Tibial nerve (tissue), 4 donors: ENCODE measurements at regions not wholly inside any gene's neighbourhood (a gene's known extent, or its start where the extent isn't known, plus 50 kb on each side); places are given as distances from the start of the nearest gene placed in this dataset.
A peak's percentile ranks its signal among the peaks of the same experiment; 100 is the strongest.

Source experiments
- DNase-seq, 2 donors: peaks; one replicate each; pipeline ENCODE4 v3.0.0-alpha.2; 2019; ENCODE audit warnings: low spot score in 2 of 2
- H3K27ac ChIP-seq, 4 donors: fragments of 200-600 bp; sonication (generic) in 3 of 4; one replicate each; pipeline ENCODE4 v1.5.1; 2017 to 2019; ENCODE audit warnings: mild to moderate bottlenecking in 1 of 4
- H3K27me3 ChIP-seq, 2 donors: fragments of 200-600 bp; sonication (generic) in 1 of 2; one replicate each; pipeline versions ENCODE4 v1.5.1 to v1.6.0; 2017 to 2019
- H3K36me3 ChIP-seq, 3 donors: fragments of 200-600 bp; sonication (generic); one replicate each; pipeline ENCODE4 v1.5.1; 2018 to 2019
- H3K4me1 ChIP-seq, 4 donors: fragments of 200-600 bp; sonication (generic) in 3 of 4; one replicate each; pipeline ENCODE4 v1.5.1; 2017 to 2019
- H3K4me3 ChIP-seq, 4 donors: fragments of 200-600 bp; sonication (generic) in 3 of 4; one replicate each; pipeline ENCODE4 v1.5.1; 2017 to 2019; ENCODE audit warnings: mild to moderate bottlenecking in 1 of 4, moderate library complexity in 1 of 4
- H3K9me3 ChIP-seq, 4 donors: fragments of 200-600 bp; sonication (generic) in 3 of 4; one replicate each; pipeline ENCODE4 v1.5.1; 2017 to 2019
- EP300 ChIP-seq, 2 donors: sonication (generic); formaldehyde crosslinking; IDR thresholded peaks; one replicate each; pipeline ENCODE4 v1.6.1; 2017; ENCODE audit warnings: antibody characterized with exemption in 2 of 2, mild to moderate bottlenecking in 1 of 2
- POLR2A ChIP-seq, 2 donors: fragments of 450-650 bp; IDR thresholded peaks; one replicate each; pipeline ENCODE4 v1.6.1; 2017; ENCODE audit warnings: antibody characterized with exemption in 2 of 2, mild to moderate bottlenecking in 2 of 2, moderate library complexity in 2 of 2
- WGBS, 2 donors: methylation state at CpG; one replicate each; pipeline ENCODE4 v1.1.5; 2018; 5-methylcytosine and 5-hydroxymethylcytosine counted together
- TF ChIP-seq, protein P1 (sequence below), 5 experiments: fragments of 200-600 bp in 3 of 5; fragments of 450-650 bp in 2 of 5; sonication (generic) in 3 of 5; IDR thresholded peaks; one replicate each; pipeline ENCODE4 v1.5.1; 2016 to 2019; ENCODE audit warnings: antibody characterized with exemption in 5 of 5, mild to moderate bottlenecking in 3 of 5, moderate library complexity in 2 of 5

DNA sequence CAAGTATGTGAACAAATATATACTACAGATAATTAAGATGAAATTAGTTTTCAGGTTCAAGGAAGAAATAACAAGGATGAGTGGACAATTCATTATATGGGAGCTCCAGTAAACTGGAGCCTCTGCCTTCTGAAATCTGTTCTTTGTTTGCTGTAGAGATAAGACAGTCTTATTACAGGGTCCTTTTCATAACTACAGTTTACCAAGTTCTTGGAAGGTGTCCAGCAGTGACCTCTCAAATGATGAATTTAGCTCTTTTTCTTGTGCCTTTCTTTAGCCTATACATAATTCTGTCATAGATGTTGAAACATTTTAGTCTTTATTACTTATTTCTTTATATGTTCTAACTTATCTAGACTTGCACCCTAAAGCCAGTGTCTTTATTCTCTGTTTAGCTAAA lies 89.7 kb upstream of the GBE1 start:
- no peak for TF ChIP-seq EP300 (IDR thresholded peaks at IDR 0.05)
- TF ChIP-seq, protein P1, sequence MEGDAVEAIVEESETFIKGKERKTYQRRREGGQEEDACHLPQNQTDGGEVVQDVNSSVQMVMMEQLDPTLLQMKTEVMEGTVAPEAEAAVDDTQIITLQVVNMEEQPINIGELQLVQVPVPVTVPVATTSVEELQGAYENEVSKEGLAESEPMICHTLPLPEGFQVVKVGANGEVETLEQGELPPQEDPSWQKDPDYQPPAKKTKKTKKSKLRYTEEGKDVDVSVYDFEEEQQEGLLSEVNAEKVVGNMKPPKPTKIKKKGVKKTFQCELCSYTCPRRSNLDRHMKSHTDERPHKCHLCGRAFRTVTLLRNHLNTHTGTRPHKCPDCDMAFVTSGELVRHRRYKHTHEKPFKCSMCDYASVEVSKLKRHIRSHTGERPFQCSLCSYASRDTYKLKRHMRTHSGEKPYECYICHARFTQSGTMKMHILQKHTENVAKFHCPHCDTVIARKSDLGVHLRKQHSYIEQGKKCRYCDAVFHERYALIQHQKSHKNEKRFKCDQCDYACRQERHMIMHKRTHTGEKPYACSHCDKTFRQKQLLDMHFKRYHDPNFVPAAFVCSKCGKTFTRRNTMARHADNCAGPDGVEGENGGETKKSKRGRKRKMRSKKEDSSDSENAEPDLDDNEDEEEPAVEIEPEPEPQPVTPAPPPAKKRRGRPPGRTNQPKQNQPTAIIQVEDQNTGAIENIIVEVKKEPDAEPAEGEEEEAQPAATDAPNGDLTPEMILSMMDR (IDR thresholded peaks at IDR 0.05): no peak
- no peak for TF ChIP-seq POLR2A (IDR thresholded peaks at IDR 0.05)
- H3K27me3 ChIP-seq: no peaks in the 10 kb centered on the region
- DNase-seq: no peak

DNA sequence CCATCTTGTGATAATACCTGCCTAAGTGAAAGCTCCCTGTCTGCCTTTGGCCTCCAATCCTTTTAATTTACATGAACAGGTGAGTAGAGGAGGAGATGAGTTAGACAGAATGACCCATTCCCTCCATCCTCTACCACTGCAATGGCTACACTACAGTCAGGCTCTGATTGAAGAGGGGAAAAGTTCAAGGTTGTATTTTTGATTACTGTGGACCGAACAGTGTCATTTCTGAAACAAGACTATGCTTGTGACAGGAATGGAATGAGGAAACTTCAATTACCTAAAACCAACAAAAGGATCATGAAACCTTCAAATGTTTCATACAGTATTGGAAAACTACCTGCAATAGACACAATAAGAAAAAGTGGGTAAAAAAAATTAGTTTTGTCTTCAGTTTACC lies 85.5 kb upstream of the GBE1 start:
- no peak for TF ChIP-seq POLR2A (IDR thresholded peaks at IDR 0.05)
- no peak for TF ChIP-seq EP300 (IDR thresholded peaks at IDR 0.05)
- TF ChIP-seq, protein P1 (IDR thresholded peaks at IDR 0.05): no peak
- no peak for DNase-seq
- no peaks in the 10 kb centered on the region for H3K27me3 ChIP-seq
- WGBS, 2 donors: 79 to 84% methylated on average over 1 of the region's 1 CpG
- no peak overlapping the region for H3K4me3 ChIP-seq
- no peaks in the 10 kb centered on the region for H3K4me1 ChIP-seq
- no peaks in the 10 kb centered on the region for H3K36me3 ChIP-seq
- no peaks in the 10 kb centered on the region for H3K9me3 ChIP-seq
- no peak overlapping the region for H3K27ac ChIP-seq

More for the DNA sequence above, 89.7 kb upstream of the GBE1 start:
- no peaks in the 10 kb centered on the region for H3K4me1 ChIP-seq
- H3K27ac ChIP-seq: no peak overlapping the region
- no peaks in the 10 kb centered on the region for H3K9me3 ChIP-seq
- H3K4me3 ChIP-seq: no peak overlapping the region
- no peaks in the 10 kb centered on the region for H3K36me3 ChIP-seq

DNA sequence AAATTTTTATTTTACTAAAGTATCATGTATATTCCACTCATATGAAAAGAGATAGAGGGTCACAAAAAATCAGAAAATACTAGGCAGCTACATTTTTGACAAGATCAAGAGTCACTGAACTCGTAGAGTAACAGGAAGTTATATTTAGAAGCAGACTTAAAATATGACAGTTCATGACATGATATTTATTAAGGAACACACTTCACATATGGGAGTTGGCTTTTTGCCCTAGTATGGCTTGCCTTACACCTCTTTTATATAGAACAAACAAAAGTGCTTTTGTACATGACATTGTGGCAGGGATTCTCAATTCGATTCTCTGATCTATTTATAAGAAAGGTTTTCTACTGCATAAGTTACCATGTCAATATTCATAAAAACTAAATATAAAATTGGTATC lies 80.1 kb upstream of the GBE1 start:
- 29% methylated on average over 2 of the region's 2 CpGs for WGBS, 2 donors
- no peaks in the 10 kb centered on the region for H3K36me3 ChIP-seq
- H3K9me3 ChIP-seq: no peaks in the 10 kb centered on the region
- H3K4me1 ChIP-seq: no peaks in the 10 kb centered on the region
- H3K27ac ChIP-seq: no peak overlapping the region
- no peak for DNase-seq
- no peaks in the 10 kb centered on the region for H3K27me3 ChIP-seq
- TF ChIP-seq EP300 (IDR thresholded peaks at IDR 0.05) (no peak), POLR2A (IDR thresholded peaks at IDR 0.05) (no peak)
- TF ChIP-seq, protein P1 (IDR thresholded peaks at IDR 0.05): no peak
- H3K4me3 ChIP-seq: no peak overlapping the region

DNA sequence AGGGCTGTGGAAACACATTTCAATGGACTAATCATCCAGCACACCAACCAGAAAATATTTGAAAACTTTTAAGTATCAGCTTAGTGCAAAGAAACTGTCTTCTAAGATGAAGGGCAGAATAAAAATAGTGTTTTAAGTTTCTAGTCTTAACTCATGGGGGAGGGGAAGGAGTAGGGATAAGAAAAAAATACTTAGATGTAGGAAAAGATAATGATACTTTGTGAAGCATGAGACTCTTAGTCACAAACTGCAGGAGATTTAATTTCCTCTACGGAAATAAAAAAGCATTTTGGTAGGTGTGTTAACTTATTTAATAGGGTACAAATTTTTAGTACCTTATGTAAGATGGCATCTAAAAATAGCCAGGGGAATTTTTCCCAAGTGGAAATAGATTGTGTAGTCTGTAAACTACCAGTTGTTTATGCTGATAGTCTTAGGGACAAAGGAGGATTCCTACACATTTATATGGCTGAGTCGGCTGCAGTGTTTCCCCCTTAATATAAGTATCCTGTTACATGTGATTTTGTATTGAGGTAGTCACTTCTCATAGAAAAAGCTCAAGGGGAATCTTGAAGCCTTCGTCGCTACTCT lies 78.2 kb upstream of the GBE1 start:
- Histone ChIP-seq H3K4me1 (no peaks in the 10 kb centered on the region), H3K27me3 (no peaks in the 10 kb centered on the region), H3K4me3 (no peak overlapping the region), H3K27ac (no peak overlapping the region), H3K36me3 (no peaks in the 10 kb centered on the region), H3K9me3 (no peaks in the 10 kb centered on the region)
- TF ChIP-seq EP300 (IDR thresholded peaks at IDR 0.05) (no peak), POLR2A (IDR thresholded peaks at IDR 0.05) (no peak)
- TF ChIP-seq, protein P1 (IDR thresholded peaks at IDR 0.05): no peak
- no peak for DNase-seq
- 68 to 73% methylated on average over 4 of the region's 4 CpGs for WGBS, 2 donors

DNA sequence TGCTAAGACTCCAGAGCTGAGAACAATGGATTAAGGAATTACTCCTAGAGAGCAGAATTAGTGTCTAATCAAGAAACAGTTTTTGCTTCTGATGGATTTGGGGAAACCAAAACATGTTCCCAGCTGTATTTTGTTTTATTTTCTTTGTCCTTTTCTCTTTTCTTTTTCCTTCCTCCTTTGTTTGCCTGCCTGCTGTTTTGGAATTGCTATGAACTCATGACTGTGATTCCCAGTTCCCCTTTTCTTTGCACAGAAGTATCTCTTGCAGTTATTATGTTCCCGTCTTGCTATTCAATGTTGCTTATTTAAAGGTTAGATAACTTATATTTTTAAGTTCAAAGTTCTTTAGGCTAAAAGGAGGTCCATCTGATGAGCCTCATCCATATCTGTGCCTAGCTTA lies 77.0 kb upstream of the GBE1 start:
- no peaks in the 10 kb centered on the region for H3K27me3 ChIP-seq
- no peak for DNase-seq
- H3K4me3 ChIP-seq: no peak overlapping the region
- peak overlapping the region in 2 of 4 donors; percentile 13 to 18 for H3K27ac ChIP-seq
- H3K9me3 ChIP-seq: no peaks in the 10 kb centered on the region
- H3K4me1 ChIP-seq: no peaks in the 10 kb centered on the region
- WGBS, 2 donors: 63 to 70% methylated on average over 1 of the region's 1 CpG
- peak in 1 of 2 donors; percentile 30 for TF ChIP-seq EP300 (IDR thresholded peaks at IDR 0.05)
- TF ChIP-seq POLR2A (IDR thresholded peaks at IDR 0.05): no peak
- H3K36me3 ChIP-seq: no peaks in the 10 kb centered on the region
